SK-N-MC (cell line): ENCODE measurements at regions not wholly inside any gene's neighbourhood (a gene's known extent, or its start where the extent isn't known, plus 50 kb on each side); places are given as distances from the start of the nearest gene placed in this dataset.

Source experiments
- EZH2 ChIP-seq: fragments of 200-600 bp; sonication (generic); IDR thresholded peaks from one replicate; pipeline ENCODE4 v1.6.1; 2017; ENCODE audit warnings: antibody characterized with exemption
- FOXP2 ChIP-seq: optimal IDR thresholded peaks from 2 replicates; pipeline ENCODE3; 2011; ENCODE audit warnings: mild to moderate bottlenecking, moderate library complexity; ENCODE audit not compliant: insufficient read depth; ENCODE audit errors: extremely low read length, control extremely low read depth
- POLR2AphosphoS5 ChIP-seq: IDR thresholded peaks from 2 replicates; pipeline ENCODE4 v1.6.1; 2012; ENCODE audit warnings: mild to moderate bottlenecking, low read depth, low read length, borderline replicate concordance

DNA sequence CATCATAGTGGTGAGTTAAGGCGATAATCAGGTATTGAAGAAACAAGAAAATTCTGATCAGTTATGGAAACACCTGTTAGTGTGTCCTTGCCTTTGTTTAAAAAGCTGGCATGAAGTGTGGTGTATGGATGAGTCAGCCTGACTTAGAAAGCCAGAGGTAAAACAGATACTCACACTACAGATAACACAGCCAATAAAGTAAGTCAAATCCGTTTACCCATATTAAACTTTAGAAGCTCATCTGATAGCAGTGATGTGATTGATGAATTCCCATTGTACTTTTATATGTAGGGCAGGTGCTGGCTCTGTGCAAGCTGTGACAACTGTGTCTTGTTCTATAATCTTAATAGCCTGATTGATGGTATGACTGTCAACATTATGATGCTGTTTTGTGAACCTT is 1392.7 kb upstream of the IGFBP7 start:
- TF ChIP-seq EZH2, result no peak
- TF ChIP-seq POLR2AphosphoS5, result no peak
- TF ChIP-seq FOXP2, result no peak
